Glutamatergic neuron (in vitro differentiated cells): ENCODE measurements at regions not wholly inside any gene's neighbourhood (a gene's known extent, or its start where the extent isn't known, plus 50 kb on each side); places are given as distances from the start of the nearest gene placed in this dataset.

Experiments
- DNase-seq: peaks from one replicate; pipeline ENCODE4 v3.0.0; 2022
- H3K27ac Mint-ChIP-seq: one replicate; pipeline ENCODE4 v1.8.0; 2020; ENCODE audit warnings: mild to moderate bottlenecking, mixed read lengths, inconsistent platforms; ENCODE audit not compliant: unreplicated experiment
- H3K27me3 Mint-ChIP-seq: one replicate; pipeline ENCODE4 v1.8.0; 2020; ENCODE audit warnings: mild to moderate bottlenecking, moderate library complexity, mixed read lengths, inconsistent platforms; ENCODE audit not compliant: unreplicated experiment
- H3K36me3 Mint-ChIP-seq: one replicate; pipeline ENCODE4 v1.8.0; 2020; ENCODE audit warnings: mild to moderate bottlenecking, mixed read lengths, inconsistent platforms; ENCODE audit not compliant: unreplicated experiment
- H3K4me1 Mint-ChIP-seq: one replicate; pipeline ENCODE4 v1.8.0; 2020; ENCODE audit warnings: mild to moderate bottlenecking, low read depth, mixed read lengths, inconsistent platforms; ENCODE audit not compliant: unreplicated experiment
- H3K4me3 Mint-ChIP-seq: one replicate; pipeline ENCODE4 v1.8.0; 2020; ENCODE audit warnings: mild to moderate bottlenecking, mixed read lengths, inconsistent platforms; ENCODE audit not compliant: unreplicated experiment
- H3K9me3 Mint-ChIP-seq: one replicate; pipeline ENCODE4 v1.8.0; 2020; ENCODE audit warnings: mild to moderate bottlenecking, moderate library complexity, mixed read lengths, inconsistent platforms; ENCODE audit not compliant: unreplicated experiment
- CTCF ChIP-seq: fragments of 200-600 bp; sonication (generic); IDR thresholded peaks from one replicate; pipeline ENCODE4 v1.5.0; 2021; ENCODE audit not compliant: partially characterized antibody, unreplicated experiment

GRCh38 chr2:63740943-63741342 is 100.8 kb upstream of the UGP2 start:
- Mint-ChIP-seq H3K4me1 (peaks cover 11% of the 10 kb centered on the region), H3K4me3 (no peak overlapping the region), H3K36me3 (no peaks in the 10 kb centered on the region), H3K27me3 (no peaks in the 10 kb centered on the region), H3K9me3 (peaks cover 1% of the 10 kb centered on the region), H3K27ac (no peak overlapping the region)
- TF ChIP-seq CTCF = no peak
- DNase-seq = no peak

- no peak for DNase-seq
- Mint-ChIP-seq H3K27me3 (no peaks in the 10 kb centered on the region), H3K4me1 (peaks cover 11% of the 10 kb centered on the region), H3K36me3 (peaks cover 6% of the 10 kb centered on the region), H3K9me3 (peaks cover 3% of the 10 kb centered on the region), H3K27ac (no peak overlapping the region), H3K4me3 (no peak overlapping the region)
- no peak for TF ChIP-seq CTCF
These were observed 99.7 kb upstream of the UGP2 start for GRCh38 chr2:63741884-63742579.

GRCh38 chr2:63742580-63742976 is 99.1 kb upstream of the UGP2 start:
- Mint-ChIP-seq H3K4me1 (peaks cover 11% of the 10 kb centered on the region), H3K9me3 (peaks cover 3% of the 10 kb centered on the region)

GRCh38 chr2:63743170-63743981 is 98.3 kb upstream of the UGP2 start:
- Mint-ChIP-seq H3K36me3 (peaks cover 6% of the 10 kb centered on the region), H3K27ac (no peak overlapping the region), H3K4me3 (no peak overlapping the region), H3K27me3 (no peaks in the 10 kb centered on the region), H3K9me3 (peaks cover 3% of the 10 kb centered on the region), H3K4me1 (peaks cover 11% of the 10 kb centered on the region)
- TF ChIP-seq CTCF = no peak
- no peak for DNase-seq

More at GRCh38 chr2:63742580-63742976, 99.1 kb upstream of the UGP2 start:
- H3K27ac Mint-ChIP-seq = no peak overlapping the region
- H3K27me3 Mint-ChIP-seq = no peaks in the 10 kb centered on the region
- no peak for DNase-seq
- peaks cover 6% of the 10 kb centered on the region for H3K36me3 Mint-ChIP-seq
- no peak for TF ChIP-seq CTCF
- H3K4me3 Mint-ChIP-seq = no peak overlapping the region
